ENCODE measurements at regions not wholly inside any gene's neighbourhood (a gene's known extent, or its start where the extent isn't known, plus 50 kb on each side); places are given as distances from the start of the nearest gene placed in this dataset.

DNA sequence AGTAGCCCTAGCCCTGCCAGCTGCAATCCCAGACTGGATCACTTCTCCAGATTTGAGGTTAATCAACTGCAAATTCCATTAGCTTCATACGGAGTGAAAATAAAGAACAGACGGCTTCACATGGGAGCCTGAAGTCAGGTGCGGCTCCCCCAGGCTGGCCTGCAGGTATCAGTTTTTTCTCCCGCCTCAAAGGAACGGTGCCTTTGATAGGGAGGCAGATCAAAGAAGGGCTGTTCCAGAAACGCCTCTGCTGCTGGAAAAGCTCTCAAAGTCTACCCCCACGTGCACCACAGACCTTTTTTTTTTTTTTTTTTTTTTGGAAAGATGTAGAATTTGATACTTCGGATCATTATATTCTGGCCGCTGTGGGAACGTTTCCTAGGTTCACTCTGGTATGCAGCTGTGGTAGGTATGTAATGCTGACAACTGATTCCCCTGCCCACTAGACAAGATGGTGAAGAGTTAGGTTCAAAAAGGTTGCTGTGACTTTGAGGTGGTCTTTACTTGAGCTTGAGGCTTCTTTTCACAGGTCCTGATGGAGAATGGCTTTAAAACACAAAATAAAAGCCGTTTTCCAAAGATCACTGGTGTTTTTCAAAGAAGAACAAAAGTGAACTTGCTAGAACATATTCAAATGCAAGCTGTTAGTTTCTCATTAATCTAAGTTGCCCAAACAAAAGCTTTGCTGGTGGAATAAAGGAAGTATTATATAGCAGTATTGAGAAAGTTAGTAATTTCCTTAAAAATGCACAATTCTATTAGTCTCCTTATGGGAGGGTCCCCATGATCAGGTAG, 189.0 kb upstream of the NFIA start:
- Mint-ChIP-seq H3K9me3 (no peaks in the 10 kb centered on the region), H3K4me1 (peaks cover 51% of the 10 kb centered on the region), H3K27ac (ENCODE audit: unreplicated experiment) (peak overlapping the region; percentile 85), H3K27me3 (ENCODE audit: low read depth) (peaks cover 4% of the 10 kb centered on the region), H3K4me3 (peak overlapping the region; percentile 48), H3K36me3 (ENCODE audit: low read depth) (no peaks in the 10 kb centered on the region)
- DNase-seq (ENCODE audit: low read depth, low spot score) = no peak
- TF ChIP-seq, protein P1, sequence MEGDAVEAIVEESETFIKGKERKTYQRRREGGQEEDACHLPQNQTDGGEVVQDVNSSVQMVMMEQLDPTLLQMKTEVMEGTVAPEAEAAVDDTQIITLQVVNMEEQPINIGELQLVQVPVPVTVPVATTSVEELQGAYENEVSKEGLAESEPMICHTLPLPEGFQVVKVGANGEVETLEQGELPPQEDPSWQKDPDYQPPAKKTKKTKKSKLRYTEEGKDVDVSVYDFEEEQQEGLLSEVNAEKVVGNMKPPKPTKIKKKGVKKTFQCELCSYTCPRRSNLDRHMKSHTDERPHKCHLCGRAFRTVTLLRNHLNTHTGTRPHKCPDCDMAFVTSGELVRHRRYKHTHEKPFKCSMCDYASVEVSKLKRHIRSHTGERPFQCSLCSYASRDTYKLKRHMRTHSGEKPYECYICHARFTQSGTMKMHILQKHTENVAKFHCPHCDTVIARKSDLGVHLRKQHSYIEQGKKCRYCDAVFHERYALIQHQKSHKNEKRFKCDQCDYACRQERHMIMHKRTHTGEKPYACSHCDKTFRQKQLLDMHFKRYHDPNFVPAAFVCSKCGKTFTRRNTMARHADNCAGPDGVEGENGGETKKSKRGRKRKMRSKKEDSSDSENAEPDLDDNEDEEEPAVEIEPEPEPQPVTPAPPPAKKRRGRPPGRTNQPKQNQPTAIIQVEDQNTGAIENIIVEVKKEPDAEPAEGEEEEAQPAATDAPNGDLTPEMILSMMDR (conservative IDR thresholded peaks at IDR 0.05) = no peak

DNA sequence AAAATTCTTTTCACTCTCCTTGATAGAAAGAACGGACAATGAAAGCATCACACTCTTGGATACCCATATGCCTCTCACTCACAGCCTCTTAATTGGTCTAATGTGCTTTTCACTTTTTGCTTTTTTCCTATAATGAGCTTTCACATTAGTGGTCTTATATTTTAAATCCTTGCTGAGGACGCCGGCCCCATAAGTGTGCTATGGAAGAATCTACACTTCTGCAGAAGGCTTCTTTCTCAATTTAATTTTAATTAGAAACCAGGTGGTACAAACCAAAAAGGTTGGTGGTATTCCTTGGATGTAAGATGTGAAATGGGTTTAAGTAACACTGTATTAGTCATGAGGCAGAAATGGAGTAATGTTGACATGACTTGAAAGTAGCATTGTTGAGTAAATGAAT, 190.6 kb upstream of the NFIA start:
- Mint-ChIP-seq H3K27ac (ENCODE audit: unreplicated experiment) (no peak overlapping the region), H3K27me3 (ENCODE audit: low read depth) (peaks cover 6% of the 10 kb centered on the region), H3K4me3 (no peak overlapping the region), H3K9me3 (no peaks in the 10 kb centered on the region), H3K4me1 (peaks cover 54% of the 10 kb centered on the region), H3K36me3 (ENCODE audit: low read depth) (no peaks in the 10 kb centered on the region)
- TF ChIP-seq, protein P1 (conservative IDR thresholded peaks at IDR 0.05) = no peak
- no peak for DNase-seq (ENCODE audit: low read depth, low spot score)

DNA sequence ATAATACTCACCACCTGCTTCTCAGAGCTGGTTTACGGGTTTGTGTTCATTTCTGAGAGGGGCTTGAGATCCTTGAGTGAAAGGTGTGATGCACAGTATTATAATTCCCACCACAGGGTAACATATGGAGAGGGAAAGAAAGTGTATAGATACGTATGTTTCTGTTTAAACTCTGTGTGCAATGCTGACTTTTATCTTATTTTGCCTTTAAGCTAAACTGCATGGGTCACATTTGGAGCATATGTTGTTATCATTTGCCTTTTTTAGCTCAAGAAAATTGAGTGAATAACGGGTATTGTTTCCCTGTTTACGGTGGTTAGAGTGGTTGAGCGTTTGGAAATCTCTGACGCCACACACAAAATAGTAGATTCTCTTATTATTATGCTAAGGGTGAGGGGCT, 191.1 kb upstream of the NFIA start:
- Mint-ChIP-seq H3K4me1 (peaks cover 59% of the 10 kb centered on the region), H3K9me3 (no peaks in the 10 kb centered on the region), H3K36me3 (ENCODE audit: low read depth) (no peaks in the 10 kb centered on the region), H3K27me3 (ENCODE audit: low read depth) (peaks cover 6% of the 10 kb centered on the region), H3K27ac (ENCODE audit: unreplicated experiment) (no peak overlapping the region), H3K4me3 (no peak overlapping the region)
- DNase-seq (ENCODE audit: low read depth, low spot score) = no peak
- TF ChIP-seq, protein P1 (conservative IDR thresholded peaks at IDR 0.05) = no peak

DNA sequence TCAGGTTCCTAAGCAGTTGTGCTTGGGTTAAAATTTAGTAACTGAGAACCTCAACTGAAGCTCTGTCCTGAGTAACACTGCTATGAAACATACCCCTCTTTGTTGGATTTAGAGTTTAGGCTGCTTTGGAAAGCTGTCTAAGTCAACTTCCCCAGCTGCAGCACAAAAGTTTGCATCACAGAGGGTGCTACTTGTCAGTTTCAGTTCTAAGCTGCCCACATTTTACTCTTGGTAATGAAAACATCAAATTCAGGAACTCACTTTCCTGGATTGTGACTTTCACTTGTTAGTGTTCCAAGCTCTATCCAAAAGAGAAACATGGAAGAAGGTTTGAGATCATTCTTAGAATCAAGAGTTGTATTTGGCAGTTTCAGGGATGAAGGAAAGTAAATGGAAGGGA, 191.7 kb upstream of the NFIA start:
- Mint-ChIP-seq H3K9me3 (no peaks in the 10 kb centered on the region), H3K36me3 (ENCODE audit: low read depth) (no peaks in the 10 kb centered on the region), H3K4me1 (peaks cover 54% of the 10 kb centered on the region), H3K4me3 (no peak overlapping the region), H3K27ac (ENCODE audit: unreplicated experiment) (no peak overlapping the region), H3K27me3 (ENCODE audit: low read depth) (peaks cover 6% of the 10 kb centered on the region)
- TF ChIP-seq, protein P1 (conservative IDR thresholded peaks at IDR 0.05) = no peak
- DNase-seq (ENCODE audit: low read depth, low spot score) = no peak

DNA sequence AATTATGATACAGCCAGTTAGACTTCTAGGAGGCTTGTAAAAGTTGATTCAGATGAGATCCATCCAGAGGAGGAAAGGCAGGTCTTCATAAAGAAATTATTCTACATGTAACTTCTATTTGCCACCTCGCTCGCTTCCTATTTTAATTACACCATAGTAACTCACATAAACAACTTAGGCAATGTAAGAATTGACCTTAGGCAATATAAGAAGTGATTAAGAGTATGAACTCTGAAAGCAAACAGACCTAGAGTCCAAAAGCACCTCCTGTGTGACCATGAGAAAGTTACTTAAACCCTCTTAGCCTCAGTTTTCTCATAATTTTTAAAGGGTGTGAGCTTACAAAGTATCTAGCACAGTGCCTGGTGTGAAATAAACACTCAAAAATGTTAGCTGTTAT, 192.7 kb upstream of the NFIA start:
- peaks cover 46% of the 10 kb centered on the region for H3K4me1 Mint-ChIP-seq
- DNase-seq (ENCODE audit: low read depth, low spot score) = no peak
- no peaks in the 10 kb centered on the region for H3K36me3 Mint-ChIP-seq (ENCODE audit: low read depth)
- no peaks in the 10 kb centered on the region for H3K9me3 Mint-ChIP-seq
- H3K4me3 Mint-ChIP-seq = no peak overlapping the region
- TF ChIP-seq, protein P1 (conservative IDR thresholded peaks at IDR 0.05) = no peak
- H3K27me3 Mint-ChIP-seq (ENCODE audit: low read depth) = peaks cover 6% of the 10 kb centered on the region
- no peak overlapping the region for H3K27ac Mint-ChIP-seq (ENCODE audit: unreplicated experiment)
